T-helper 22 cell (primary cell): ENCODE measurements at regions not wholly inside any gene's neighbourhood (a gene's known extent, or its start where the extent isn't known, plus 50 kb on each side); places are given as distances from the start of the nearest gene placed in this dataset.

Experiments
- DNase-seq: peaks from one replicate; pipeline ENCODE4 v3.0.0-alpha.2; 2020; ENCODE audit warnings: low read depth

- DNase-seq: no peak
Observed at GRCh38 chr16:85162478-85163277, 50.4 kb upstream of the CIBAR2 start.

- no peak for DNase-seq
Observed at GRCh38 chr16:85163278-85164112, 51.2 kb upstream of the CIBAR2 start.

- no peak for DNase-seq
Observed at GRCh38 chr16:85164431-85164830, 52.2 kb upstream of the CIBAR2 start.

- DNase-seq: no peak
Observed at GRCh38 chr16:85164838-85165516, 52.7 kb upstream of the CIBAR2 start.

- no peak for DNase-seq
Observed at GRCh38 chr16:85165781-85166180, 53.5 kb upstream of the CIBAR2 start.

GRCh38 chr16:85166281-85166680 is 54.0 kb upstream of the CIBAR2 start:
- DNase-seq: no peak

GRCh38 chr16:85166699-85167588 is 54.7 kb upstream of the CIBAR2 start:
- no peak for DNase-seq

GRCh38 chr16:85167589-85168537 is 55.6 kb upstream of the CIBAR2 start:
- no peak for DNase-seq

GRCh38 chr16:85168732-85169256 is 56.5 kb upstream of the CIBAR2 start:
- DNase-seq: no peak

GRCh38 chr16:85169333-85170065 is 57.2 kb upstream of the CIBAR2 start:
- DNase-seq: no peak

- DNase-seq: no peak
Observed at GRCh38 chr16:85170066-85170491, 57.8 kb upstream of the CIBAR2 start.

- DNase-seq: no peak
Observed at GRCh38 chr16:85170590-85171003, 58.3 kb upstream of the CIBAR2 start.

GRCh38 chr16:85171004-85171758 is 58.9 kb upstream of the CIBAR2 start:
- DNase-seq: no peak

GRCh38 chr16:85171759-85172454 is 59.6 kb upstream of the CIBAR2 start:
- no peak for DNase-seq

GRCh38 chr16:85172455-85173145 is 60.3 kb upstream of the CIBAR2 start:
- no peak for DNase-seq

- DNase-seq: no peak
Observed at GRCh38 chr16:85173146-85173980, 61.1 kb upstream of the CIBAR2 start.
